ENCODE measurements at regions not wholly inside any gene's neighbourhood (a gene's known extent, or its start where the extent isn't known, plus 50 kb on each side); places are given as distances from the start of the nearest gene placed in this dataset.

DNA sequence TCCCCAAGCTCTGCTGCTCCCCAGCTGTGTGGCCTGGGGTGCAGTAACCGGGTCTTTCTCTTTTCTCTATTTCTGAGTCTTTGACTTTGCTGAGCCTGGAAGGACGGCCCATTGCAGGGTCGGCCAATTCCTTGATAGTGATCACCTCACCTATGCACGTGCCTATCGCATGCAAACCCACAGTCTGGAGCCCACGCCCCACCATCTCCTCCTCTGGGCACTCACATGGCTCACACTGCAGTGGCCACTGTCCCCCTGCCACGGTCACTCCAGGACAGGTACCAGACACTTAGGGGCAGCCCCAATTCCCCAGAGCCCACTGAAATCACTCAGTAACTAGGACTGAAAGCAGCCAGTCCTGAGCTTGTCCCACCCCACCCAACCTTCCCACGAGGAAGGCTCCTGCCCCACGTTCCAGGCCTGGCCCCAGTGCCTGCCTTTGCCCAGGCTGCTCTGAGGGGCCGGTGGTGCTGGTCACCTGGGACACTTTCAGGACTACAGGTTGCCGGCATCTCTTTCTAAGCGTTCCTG, 137.6 kb downstream of the TEX29 start:
- Mint-ChIP-seq H3K4me1 (peaks cover 2% of the 10 kb centered on the region), H3K9me3 (no peaks in the 10 kb centered on the region), H3K27me3 (peaks cover 6% of the 10 kb centered on the region), H3K36me3 (ENCODE audit: low read depth) (no peaks in the 10 kb centered on the region), H3K4me3 (no peak overlapping the region), H3K27ac (no peak overlapping the region)
- no peak for ATAC-seq
- DNase-seq: no peak

DNA sequence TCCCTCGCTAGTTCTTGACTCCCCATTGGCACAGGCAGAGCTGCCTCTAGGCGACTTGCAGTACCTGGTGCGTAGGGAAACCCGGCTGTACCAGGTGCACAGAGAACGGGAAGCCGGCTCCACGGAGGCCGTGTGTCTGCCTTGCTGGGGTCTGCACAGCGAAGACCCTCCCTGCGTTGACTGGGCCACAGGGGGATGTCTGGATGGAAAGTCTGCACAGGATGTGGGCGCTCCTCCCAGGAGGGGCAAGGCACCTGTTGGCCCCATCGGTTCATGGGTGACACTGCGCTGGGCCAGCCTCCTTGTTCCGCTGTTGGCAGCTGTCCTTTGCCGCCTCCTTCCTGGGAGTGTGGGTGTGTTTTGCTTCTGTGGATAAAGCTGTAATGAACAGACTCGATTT, 138.3 kb downstream of the TEX29 start:
- no peak for ATAC-seq
- DNase-seq: no peak

DNA sequence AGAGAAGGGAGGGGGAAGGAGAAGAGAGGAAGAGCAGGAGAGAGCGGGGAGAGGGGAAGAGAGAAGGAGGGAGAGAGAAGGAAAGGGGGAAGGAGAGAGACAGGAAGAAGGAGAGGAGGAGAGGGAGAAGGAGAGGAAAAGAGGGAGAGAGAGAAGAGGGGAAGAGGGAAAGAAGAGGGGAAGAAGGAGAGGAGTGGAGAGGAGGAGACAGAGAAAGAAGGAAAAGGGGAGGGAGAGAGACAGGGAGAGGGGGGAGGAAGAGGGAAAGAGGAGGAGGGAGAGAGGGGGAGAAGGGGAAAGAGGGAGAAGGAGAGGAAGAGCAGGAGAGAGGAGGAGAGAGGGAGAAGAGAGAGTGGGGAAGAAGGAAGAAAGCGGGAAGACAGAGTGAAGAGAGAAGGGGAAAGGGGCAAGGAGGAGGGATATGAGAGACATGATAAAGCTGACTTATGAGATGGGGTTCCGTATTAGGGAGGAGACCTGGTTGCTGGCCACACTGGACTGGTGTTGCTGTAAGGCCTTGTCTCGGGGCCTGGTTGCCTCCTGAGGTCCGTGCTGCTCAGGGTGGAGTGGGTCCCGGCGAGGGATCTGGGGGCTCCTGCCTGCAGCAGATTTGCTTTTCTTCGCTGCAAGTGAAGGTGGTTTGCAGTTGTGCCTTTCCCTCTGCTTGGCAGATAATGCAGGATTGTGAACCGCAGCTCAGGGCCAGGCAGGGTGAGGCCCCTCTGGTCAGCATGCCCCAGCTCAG, 139.5 kb downstream of the TEX29 start:
- Mint-ChIP-seq H3K27ac (no peak overlapping the region), H3K4me1 (peaks cover 2% of the 10 kb centered on the region), H3K36me3 (ENCODE audit: low read depth) (no peaks in the 10 kb centered on the region), H3K27me3 (peaks cover 6% of the 10 kb centered on the region), H3K4me3 (no peak overlapping the region), H3K9me3 (no peaks in the 10 kb centered on the region)
- DNase-seq (no peak), ATAC-seq (no peak)

More for the DNA sequence above, 138.3 kb downstream of the TEX29 start:
- H3K27me3 Mint-ChIP-seq: peaks cover 7% of the 10 kb centered on the region
- H3K4me1 Mint-ChIP-seq: peaks cover 2% of the 10 kb centered on the region
- H3K9me3 Mint-ChIP-seq: no peaks in the 10 kb centered on the region
- H3K4me3 Mint-ChIP-seq: no peak overlapping the region
- H3K27ac Mint-ChIP-seq: no peak overlapping the region
- no peaks in the 10 kb centered on the region for H3K36me3 Mint-ChIP-seq (ENCODE audit: low read depth)

DNA sequence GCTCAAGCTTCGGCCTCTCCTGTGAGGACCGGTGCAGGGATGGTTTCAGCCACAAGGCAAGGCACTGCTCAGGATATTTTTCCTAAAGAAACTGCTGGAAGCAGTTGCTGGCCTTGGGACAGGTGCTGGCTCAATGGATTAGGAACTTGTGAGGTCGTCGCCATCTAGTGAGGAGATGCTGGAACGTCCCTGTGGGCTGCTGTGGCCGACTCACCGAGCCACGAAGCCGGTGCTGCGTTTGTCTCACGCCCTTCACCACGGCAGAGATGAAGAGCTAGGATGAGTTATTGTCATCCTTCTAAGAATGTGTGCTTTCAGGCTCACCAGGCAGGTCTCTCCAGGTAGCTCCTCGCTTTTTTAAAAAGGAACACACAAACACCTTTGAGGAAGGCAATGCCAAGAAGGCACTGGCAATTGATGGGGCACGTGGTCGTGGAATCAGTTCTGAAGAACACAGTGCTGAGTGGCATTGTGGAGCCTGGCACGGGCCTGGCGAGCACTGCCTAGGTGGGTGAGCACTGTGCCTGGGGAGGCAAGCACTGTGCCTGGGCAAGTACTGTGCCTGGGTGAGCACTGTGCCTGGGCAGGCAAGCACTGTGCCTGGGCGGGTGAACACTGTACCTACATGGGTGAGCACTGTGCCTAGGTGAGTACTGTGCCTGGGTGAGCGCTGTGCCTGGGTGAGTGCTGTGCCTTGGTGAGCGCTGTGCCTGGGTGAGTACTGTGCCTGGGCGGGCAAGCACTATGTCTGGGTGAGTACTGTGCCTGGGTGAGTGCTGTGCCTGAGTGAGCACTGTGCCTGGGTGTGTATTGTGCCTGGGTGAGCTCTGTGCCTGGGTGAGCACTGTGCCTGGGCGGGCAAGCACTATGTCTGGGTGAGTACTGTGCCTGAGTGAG, 140.4 kb downstream of the TEX29 start:
- Mint-ChIP-seq H3K27ac (no peak overlapping the region), H3K36me3 (ENCODE audit: low read depth) (no peaks in the 10 kb centered on the region), H3K4me1 (peaks cover 2% of the 10 kb centered on the region), H3K4me3 (no peak overlapping the region), H3K9me3 (no peaks in the 10 kb centered on the region), H3K27me3 (peaks cover 8% of the 10 kb centered on the region)
- DNase-seq (no peak), ATAC-seq (no peak)

DNA sequence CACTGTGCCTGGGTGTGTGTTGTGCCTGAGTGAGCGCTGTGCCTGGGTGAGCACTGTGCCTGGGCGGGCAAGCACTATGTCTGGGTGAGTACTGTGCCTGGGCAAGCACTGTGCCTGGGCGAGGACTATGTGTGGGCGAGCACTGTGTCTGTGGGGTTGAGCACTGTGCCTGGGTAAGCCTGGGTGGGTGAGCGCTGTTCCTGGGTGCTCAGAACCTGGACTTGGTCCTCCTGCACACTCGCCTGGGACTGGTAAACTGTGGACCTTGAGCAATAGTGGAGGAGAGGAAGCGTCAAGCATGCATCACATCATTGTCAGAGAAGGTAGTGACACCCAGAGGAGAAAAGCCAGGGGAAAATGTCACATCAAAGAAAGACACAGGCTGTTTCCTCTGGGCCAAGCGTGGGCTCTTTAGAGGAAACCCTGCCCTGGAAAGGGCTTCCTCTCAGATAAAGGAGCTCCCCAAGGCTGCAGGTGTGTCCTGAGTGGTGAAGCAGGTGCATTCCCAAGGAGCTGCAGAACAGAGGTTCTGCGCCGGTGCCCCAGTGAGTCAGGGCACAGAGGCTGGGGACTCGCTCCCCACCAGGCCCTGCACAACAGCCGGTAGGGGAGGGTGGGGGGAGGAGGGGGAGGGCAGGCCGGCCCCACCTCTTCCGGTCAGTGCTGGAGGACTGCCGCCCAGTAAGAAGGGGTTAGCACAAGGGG, 141.2 kb downstream of the TEX29 start:
- Mint-ChIP-seq H3K4me1 (peaks cover 2% of the 10 kb centered on the region), H3K9me3 (no peaks in the 10 kb centered on the region), H3K27ac (no peak overlapping the region), H3K27me3 (peaks cover 10% of the 10 kb centered on the region), H3K36me3 (ENCODE audit: low read depth) (no peaks in the 10 kb centered on the region), H3K4me3 (no peak overlapping the region)
- ATAC-seq (no peak), DNase-seq (no peak)

DNA sequence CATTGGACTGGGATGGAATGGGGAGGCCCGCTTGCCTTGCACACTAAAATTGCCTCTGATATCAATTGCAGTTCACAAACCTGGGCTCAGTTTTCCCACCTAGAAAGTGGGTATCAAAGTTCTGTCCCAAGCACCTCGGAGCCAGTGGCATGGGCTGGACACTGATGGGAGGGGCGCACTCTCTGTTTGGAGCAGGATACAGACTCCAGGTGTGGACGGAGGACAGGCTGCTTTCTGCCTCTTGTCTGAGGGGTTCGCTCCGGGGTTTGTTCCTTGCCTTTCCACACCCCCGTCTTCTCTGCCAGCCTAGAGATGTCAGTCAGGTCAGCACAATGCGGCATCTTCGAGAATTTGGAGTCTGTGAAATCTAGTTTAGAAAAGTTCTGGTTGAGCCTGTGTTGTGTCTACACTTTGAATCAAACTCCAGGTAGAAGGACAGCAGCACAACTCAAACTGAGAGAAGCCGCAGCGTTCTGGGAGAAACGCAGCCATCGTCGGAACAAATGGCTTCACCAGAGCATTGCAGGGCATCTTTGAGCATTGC, 141.9 kb downstream of the TEX29 start:
- Mint-ChIP-seq H3K4me3 (no peak overlapping the region), H3K36me3 (ENCODE audit: low read depth) (no peaks in the 10 kb centered on the region), H3K27ac (no peak overlapping the region), H3K9me3 (no peaks in the 10 kb centered on the region), H3K4me1 (peaks cover 2% of the 10 kb centered on the region), H3K27me3 (peaks cover 12% of the 10 kb centered on the region)
- DNase-seq (no peak), ATAC-seq (no peak)

DNA sequence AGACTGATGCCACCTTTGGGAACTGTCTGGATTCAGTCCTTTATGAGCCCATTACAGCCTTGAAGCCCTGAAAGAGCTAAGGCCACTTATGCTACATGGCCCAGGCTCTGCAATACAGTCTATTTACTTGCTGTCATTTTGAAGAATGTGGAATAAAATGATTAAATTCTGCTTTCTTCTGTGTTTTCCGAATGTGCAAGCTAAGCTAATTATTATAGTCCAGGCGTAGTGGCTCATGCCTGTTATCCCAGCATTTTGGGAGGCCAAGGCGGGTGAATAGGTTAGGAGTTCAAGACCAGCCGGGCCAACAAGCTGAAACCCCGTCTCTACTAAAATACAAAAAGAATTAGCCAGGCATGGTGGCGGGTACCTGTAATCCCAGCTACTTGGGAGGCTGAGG, 142.5 kb downstream of the TEX29 start:
- no peak overlapping the region for H3K27ac Mint-ChIP-seq
- no peak for DNase-seq
- H3K36me3 Mint-ChIP-seq (ENCODE audit: low read depth): no peaks in the 10 kb centered on the region
- H3K4me1 Mint-ChIP-seq: peaks cover 2% of the 10 kb centered on the region
- no peak for ATAC-seq
- H3K9me3 Mint-ChIP-seq: no peaks in the 10 kb centered on the region
- H3K27me3 Mint-ChIP-seq: peaks cover 16% of the 10 kb centered on the region
- no peak overlapping the region for H3K4me3 Mint-ChIP-seq

DNA sequence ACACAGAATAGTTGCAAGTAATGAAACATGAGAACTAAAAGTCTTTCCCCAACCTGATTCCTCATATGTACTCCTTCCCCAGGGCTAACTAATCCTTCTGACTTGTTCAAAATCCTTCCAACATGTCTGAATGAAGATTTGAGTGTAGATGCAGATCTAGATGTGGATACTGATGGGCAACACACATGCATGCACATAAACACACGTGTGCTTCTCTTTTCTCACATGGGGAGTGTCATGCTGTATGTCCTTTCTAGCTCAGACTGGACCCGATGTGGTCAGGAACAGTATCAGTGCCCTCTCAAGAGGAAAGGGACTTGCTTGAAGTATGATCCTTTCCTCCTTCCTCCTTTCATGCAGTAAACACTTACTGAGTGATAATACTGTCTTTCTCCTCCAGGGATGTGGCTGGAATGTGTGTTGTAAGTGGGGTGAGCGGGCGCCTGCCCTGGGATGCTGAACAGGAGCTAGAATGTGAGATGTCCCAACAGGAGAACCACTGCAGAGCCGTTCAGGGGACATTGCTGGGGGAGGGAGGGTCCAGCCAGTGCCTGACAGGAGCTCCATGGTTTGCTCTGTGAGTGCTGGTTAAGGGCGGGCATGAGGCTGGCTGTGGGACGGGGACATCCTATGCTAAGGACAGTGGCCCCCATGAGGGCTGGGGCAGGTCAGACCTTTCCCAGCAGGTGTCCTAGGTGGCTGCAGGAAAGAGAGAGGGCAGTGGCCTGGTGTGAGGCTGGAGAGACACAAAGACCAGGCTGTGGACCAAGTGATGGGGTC, 146.9 kb downstream of the TEX29 start:
- ATAC-seq: no peak
- Mint-ChIP-seq H3K4me3 (no peak overlapping the region), H3K9me3 (no peaks in the 10 kb centered on the region), H3K27me3 (peaks cover 12% of the 10 kb centered on the region), H3K36me3 (ENCODE audit: low read depth) (no peaks in the 10 kb centered on the region), H3K4me1 (no peaks in the 10 kb centered on the region), H3K27ac (no peak overlapping the region)
- no peak for DNase-seq

DNA sequence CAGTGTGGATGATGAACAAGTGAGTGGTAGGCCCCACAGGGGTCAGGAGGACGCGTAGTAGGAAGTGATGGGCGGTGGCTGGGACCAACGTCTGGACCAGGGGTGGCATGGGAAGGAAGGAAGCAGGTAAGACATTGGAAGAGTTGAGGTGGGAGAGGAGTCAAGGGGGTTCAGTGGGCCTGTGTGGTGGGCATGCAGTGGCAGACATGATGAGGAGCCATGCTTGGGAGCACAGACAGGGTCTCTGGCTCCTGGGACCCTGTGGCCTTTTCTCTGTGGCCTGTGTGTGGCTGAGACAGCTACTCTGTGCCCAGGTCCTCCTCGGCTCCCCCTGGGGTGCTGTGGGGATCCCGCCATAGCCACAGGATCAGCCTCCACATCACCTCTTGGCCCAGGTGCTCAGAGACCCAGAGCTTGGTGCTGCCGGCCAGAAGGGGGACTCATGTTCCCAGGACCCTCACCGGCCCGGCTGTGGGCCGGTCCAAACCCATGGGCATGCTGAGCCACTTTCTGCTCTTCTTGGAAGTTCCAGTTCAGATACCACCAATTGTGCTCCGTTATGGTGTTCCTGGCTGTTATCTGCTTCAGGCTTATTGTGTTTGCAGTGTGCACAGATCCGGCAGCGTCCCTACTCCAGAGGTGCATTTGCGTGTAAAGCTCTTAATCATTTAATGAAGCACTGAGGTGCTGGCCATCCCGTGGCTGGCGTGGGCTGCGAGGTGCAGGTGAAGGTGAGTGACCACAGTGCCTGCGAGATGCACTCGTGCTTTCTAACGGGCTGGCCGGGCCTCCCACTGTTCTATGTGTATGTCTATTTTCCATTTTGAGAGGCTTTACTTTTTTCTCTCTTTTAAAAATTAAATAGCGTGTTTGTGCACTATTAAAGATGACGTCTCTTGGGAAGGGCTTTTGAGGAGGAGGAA, 147.9 kb downstream of the TEX29 start:
- Mint-ChIP-seq H3K9me3 (no peaks in the 10 kb centered on the region), H3K27me3 (peaks cover 12% of the 10 kb centered on the region), H3K36me3 (ENCODE audit: low read depth) (no peaks in the 10 kb centered on the region), H3K4me3 (no peak overlapping the region), H3K27ac (no peak overlapping the region), H3K4me1 (no peaks in the 10 kb centered on the region)
- DNase-seq: no peak
- ATAC-seq: no peak

DNA sequence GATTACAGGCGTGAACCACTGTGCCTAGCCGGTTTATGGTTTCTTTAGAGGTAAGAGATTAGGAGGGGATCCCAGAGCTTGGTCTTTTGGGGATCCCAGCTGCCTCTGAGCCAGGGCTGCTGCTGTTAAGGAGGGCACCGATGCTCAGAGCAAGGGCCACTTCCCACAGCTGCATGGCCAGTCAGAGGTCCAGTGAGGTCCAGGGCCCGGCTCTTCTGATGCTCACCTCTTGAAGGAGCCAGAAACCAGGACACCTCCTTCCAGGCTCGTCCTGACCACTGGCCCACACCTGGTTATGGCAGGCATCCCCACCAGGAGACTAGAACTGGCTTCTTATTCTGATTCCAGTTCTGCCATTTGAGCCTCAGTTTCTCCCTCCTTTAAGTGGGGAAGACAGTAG, 149.0 kb downstream of the TEX29 start:
- no peak overlapping the region for H3K27ac Mint-ChIP-seq
- no peaks in the 10 kb centered on the region for H3K36me3 Mint-ChIP-seq (ENCODE audit: low read depth)
- no peaks in the 10 kb centered on the region for H3K9me3 Mint-ChIP-seq
- peaks cover 11% of the 10 kb centered on the region for H3K27me3 Mint-ChIP-seq
- DNase-seq (no peak), ATAC-seq (no peak)
- no peaks in the 10 kb centered on the region for H3K4me1 Mint-ChIP-seq
- H3K4me3 Mint-ChIP-seq: no peak overlapping the region

DNA sequence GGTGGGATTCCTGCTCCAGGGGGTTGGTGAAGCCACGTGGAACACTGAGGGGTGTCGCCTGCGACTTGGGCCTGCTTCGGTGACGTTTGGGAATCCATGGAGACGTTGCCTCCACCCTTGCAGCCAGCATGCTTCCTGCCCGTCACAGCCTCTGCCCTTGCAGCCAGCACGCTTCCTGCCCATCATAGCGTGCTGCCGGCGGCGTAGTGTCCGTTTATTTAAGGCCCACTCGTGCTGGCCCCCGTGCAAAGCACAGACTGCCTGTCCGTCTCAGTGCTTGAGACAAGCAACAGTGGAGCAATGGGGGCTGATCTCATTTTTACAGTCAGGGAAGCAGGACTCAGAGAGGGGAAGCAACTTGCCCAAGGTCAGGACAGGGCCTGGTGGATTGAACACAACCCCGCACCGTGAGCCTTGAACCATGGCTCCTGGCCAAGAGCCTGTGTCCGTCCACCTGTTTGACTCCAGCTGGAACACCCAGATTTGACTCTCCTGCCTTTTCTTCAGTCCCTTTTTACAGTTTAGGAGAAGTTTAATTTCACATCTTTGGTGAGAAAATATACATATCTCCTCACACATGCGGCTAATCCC, 149.6 kb downstream of the TEX29 start:
- Mint-ChIP-seq H3K36me3 (ENCODE audit: low read depth) (no peaks in the 10 kb centered on the region), H3K27ac (no peak overlapping the region), H3K27me3 (peaks cover 11% of the 10 kb centered on the region), H3K9me3 (no peaks in the 10 kb centered on the region), H3K4me1 (no peaks in the 10 kb centered on the region), H3K4me3 (no peak overlapping the region)
- no peak for ATAC-seq
- no peak for DNase-seq

DNA sequence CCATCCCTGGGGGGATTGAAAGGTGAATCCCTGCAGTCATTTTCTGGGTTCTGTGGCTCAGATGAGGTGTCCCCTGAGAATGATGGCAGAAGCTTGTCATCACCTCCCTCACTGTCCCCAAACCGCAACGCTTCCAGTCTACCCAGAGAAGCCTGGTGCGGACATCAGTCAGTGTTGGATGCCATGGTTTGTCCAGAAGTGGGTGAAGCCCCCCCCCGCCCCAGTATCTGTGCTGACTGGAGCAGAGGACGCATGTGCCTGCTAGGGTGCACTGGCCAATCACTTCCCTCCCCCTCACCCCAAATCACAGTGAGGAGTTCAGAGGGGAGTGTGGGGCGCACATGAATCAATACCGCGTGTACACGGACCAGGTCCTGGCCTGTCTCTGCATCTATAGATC, 150.5 kb downstream of the TEX29 start:
- Mint-ChIP-seq H3K4me1 (no peaks in the 10 kb centered on the region), H3K36me3 (ENCODE audit: low read depth) (no peaks in the 10 kb centered on the region), H3K4me3 (no peak overlapping the region), H3K27ac (no peak overlapping the region), H3K27me3 (peaks cover 7% of the 10 kb centered on the region), H3K9me3 (no peaks in the 10 kb centered on the region)
- ATAC-seq: no peak
- no peak for DNase-seq

DNA sequence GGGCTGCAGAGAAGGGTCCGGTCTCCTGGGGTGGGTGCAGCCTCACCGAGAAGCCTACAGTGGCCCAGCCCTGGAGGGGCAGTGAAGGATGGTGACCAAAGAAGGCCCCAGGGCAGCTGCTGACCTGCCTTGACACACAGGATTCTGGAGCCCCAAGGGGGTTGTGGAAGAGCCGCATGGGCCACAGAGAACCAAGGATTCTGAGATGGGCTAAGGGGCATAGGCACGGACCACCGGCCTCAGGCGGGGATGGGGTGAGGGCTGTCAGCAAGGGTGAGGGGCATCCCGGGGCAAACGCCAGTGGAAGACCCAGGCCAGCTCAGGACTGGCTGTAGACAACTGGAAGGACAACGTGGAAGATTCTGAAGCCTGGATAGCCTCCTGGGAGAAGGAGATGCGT, 151.6 kb downstream of the TEX29 start:
- Mint-ChIP-seq H3K27me3 (peaks cover 5% of the 10 kb centered on the region), H3K36me3 (ENCODE audit: low read depth) (no peaks in the 10 kb centered on the region), H3K9me3 (no peaks in the 10 kb centered on the region), H3K4me3 (no peak overlapping the region), H3K27ac (no peak overlapping the region), H3K4me1 (no peaks in the 10 kb centered on the region)
- no peak for ATAC-seq
- no peak for DNase-seq

All from activated naive CD8-positive, alpha-beta T cell treated with anti-CD3 and anti-CD28 coated beads, Interleukin-2, amount 50 U/mL, for 24 hours (primary cell).